OCI-LY1 (cell line): ENCODE measurements at regions not wholly inside any gene's neighbourhood (a gene's known extent, or its start where the extent isn't known, plus 50 kb on each side); places are given as distances from the start of the nearest gene placed in this dataset.
"Not testable (repeated sequence)": the region's sequence is repeated elsewhere in the genome, so short reads cannot be mapped to it uniquely, and the experiment has no call there.

Experiments used
- H2AFZ ChIP-seq: fragments of 200-600 bp; sonication (generic), shearing (Covaris generic); 2 replicates; pipeline ENCODE4 v1.6.0; 2014; ENCODE audit warnings: antibody characterized with exemption, mild to moderate bottlenecking, low read length
- H3F3A ChIP-seq: fragments of 200-600 bp; sonication (generic), shearing (Covaris generic); 2 replicates; pipeline ENCODE4 v1.6.0; 2014; ENCODE audit warnings: mild to moderate bottlenecking, antibody characterized with exemption, low read length, moderate library complexity; ENCODE audit not compliant: insufficient read depth
- H3K27ac ChIP-seq: fragments of 200-600 bp; sonication (generic); 2 replicates; pipeline ENCODE4 v1.5.1; 2014; ENCODE audit warnings: low read length, mixed run types, mild to moderate bottlenecking, low read depth; ENCODE audit not compliant: poor library complexity, severe bottlenecking
- H3K27me3 ChIP-seq: fragments of 200-600 bp; sonication (generic); 2 replicates; pipeline ENCODE4 v1.6.0; 2014; ENCODE audit warnings: antibody characterized with exemption, mild to moderate bottlenecking, low read length, moderate library complexity; ENCODE audit not compliant: insufficient read depth
- H3K36me3 ChIP-seq: fragments of 200-600 bp; sonication (generic); 2 replicates; pipeline ENCODE4 v1.6.1; 2014; ENCODE audit warnings: mild to moderate bottlenecking, antibody characterized with exemption, low read length, moderate library complexity, mixed read lengths; ENCODE audit not compliant: insufficient read depth
- H3K4me1 ChIP-seq: fragments of 200-600 bp; sonication (generic); 2 replicates; pipeline ENCODE4 v1.5.1; 2014; ENCODE audit warnings: mild to moderate bottlenecking, low read length, moderate library complexity; ENCODE audit not compliant: insufficient read depth, severe bottlenecking
- H3K4me2 ChIP-seq: fragments of 200-600 bp; sonication (generic), shearing (Covaris generic); 2 replicates; pipeline ENCODE4 v1.6.1; 2014; ENCODE audit warnings: low read length
- H3K4me3 ChIP-seq: fragments of 200-600 bp; sonication (generic); 2 replicates; pipeline ENCODE4 v1.5.1; 2014; ENCODE audit warnings: low read length, low read depth, mild to moderate bottlenecking, mixed read lengths; ENCODE audit not compliant: poor library complexity, severe bottlenecking
- H3K79me2 ChIP-seq: fragments of 200-600 bp; shearing (Covaris generic); 2 replicates; pipeline ENCODE4 v1.6.1; 2016; ENCODE audit warnings: mixed run types, low read length, mixed read lengths; ENCODE audit not compliant: insufficient read depth
- H3K9ac ChIP-seq: fragments of 200-600 bp; sonication (generic), shearing (Covaris generic); 2 replicates; pipeline ENCODE4 v1.6.1; 2014; ENCODE audit warnings: mild to moderate bottlenecking, low read length, mixed read lengths
- H3K9me2 ChIP-seq: fragments of 200-600 bp; sonication (generic), shearing (Covaris generic); 2 replicates; pipeline ENCODE4 v1.6.1; 2014; ENCODE audit warnings: low read depth, mild to moderate bottlenecking, low read length, mixed read lengths
- H3K9me3 ChIP-seq: fragments of 200-600 bp; shearing (Covaris generic); 2 replicates; pipeline ENCODE4 v1.6.1; 2014; ENCODE audit warnings: low read length, mixed read lengths
- H4K20me1 ChIP-seq: fragments of 200-600 bp; sonication (generic), shearing (Covaris generic); 2 replicates; pipeline ENCODE4 v1.6.0; 2016; ENCODE audit warnings: mild to moderate bottlenecking, low read length; ENCODE audit not compliant: insufficient read depth
- EZH2 ChIP-seq: fragments of 200-600 bp; sonication (generic), shearing (Covaris generic); IDR thresholded peaks from 2 replicates; pipeline ENCODE4 v1.8.0; 2017; ENCODE audit warnings: borderline replicate concordance, mixed run types, mild to moderate bottlenecking, antibody characterized with exemption, low read length, moderate library complexity, mixed read lengths
- TF ChIP-seq, protein P1 (sequence below): fragments of 200-600 bp; sonication (generic), shearing (Covaris generic); IDR thresholded peaks from 2 replicates; pipeline ENCODE4 v1.5.1; 2017; ENCODE audit warnings: mild to moderate bottlenecking, antibody characterized with exemption, low read length, moderate library complexity, mixed read lengths

DNA sequence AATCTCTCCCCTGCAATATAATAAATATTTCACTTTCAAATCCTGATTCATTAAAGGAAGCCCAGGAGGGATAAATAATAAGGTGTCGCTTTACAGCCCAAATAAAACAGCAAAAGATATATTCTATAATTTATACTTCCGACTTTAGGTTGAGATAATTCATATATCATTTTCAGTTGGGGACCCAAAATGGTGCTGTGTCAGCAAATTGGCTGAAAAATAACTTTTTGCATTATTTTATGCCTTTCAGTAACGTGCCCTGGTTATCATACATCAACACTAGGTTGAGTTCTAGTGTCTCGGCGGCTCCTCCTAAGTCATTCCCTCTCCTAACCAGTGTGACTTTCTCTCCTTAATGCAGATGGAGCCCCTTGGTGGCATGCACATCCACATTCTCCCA is 278.2 kb downstream of the NXPE2 start:
- Histone ChIP-seq H3K27me3 (no peaks in the 10 kb centered on the region), H3K4me2 (no peak overlapping the region), H3K4me1 (no peaks in the 10 kb centered on the region), H3K79me2 (no peaks in the 10 kb centered on the region), H3K4me3 (no peak overlapping the region), H2AFZ (no peak overlapping the region), H3K27ac (no peak overlapping the region), H3K9me3 (no peaks in the 10 kb centered on the region), H3K9ac (no peak overlapping the region), H4K20me1 (no peaks in the 10 kb centered on the region), H3F3A (no peaks in the 10 kb centered on the region), H3K36me3 (no peaks in the 10 kb centered on the region), H3K9me2 (no peaks in the 10 kb centered on the region)
- TF ChIP-seq, protein P1, sequence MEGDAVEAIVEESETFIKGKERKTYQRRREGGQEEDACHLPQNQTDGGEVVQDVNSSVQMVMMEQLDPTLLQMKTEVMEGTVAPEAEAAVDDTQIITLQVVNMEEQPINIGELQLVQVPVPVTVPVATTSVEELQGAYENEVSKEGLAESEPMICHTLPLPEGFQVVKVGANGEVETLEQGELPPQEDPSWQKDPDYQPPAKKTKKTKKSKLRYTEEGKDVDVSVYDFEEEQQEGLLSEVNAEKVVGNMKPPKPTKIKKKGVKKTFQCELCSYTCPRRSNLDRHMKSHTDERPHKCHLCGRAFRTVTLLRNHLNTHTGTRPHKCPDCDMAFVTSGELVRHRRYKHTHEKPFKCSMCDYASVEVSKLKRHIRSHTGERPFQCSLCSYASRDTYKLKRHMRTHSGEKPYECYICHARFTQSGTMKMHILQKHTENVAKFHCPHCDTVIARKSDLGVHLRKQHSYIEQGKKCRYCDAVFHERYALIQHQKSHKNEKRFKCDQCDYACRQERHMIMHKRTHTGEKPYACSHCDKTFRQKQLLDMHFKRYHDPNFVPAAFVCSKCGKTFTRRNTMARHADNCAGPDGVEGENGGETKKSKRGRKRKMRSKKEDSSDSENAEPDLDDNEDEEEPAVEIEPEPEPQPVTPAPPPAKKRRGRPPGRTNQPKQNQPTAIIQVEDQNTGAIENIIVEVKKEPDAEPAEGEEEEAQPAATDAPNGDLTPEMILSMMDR: no peak
- no peak for TF ChIP-seq EZH2

DNA sequence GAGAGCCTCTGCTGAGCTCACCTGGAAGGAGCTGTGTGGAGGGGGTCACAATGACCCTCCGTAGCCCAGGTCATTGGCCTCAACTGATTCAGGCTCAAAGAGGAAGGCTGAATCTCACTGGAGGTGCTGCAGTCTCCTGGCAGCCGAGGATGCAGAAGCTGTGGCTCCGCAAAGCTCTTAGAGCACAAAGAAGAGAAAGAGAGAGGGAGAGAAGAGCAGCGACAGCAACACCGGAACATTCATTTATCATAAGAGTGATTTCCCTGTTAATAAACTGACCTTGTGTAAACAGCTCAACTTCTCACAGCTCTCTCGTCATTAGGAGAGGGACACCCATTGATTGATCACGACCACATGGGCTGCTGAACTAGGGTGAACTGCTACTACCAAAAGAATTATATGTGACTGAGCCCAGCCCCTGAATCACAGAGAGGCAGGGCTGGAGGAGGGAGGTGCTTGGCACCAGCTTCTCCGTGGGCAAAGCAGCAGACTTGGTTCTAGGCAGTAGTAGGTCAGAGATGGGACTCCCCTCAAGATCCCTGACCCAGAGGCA is 281.7 kb downstream of the NXPE2 start:
- TF ChIP-seq EZH2: no peak
- TF ChIP-seq, protein P1: no peak
- H2AFZ ChIP-seq: no peak overlapping the region
- no peaks in the 10 kb centered on the region for H3K4me1 ChIP-seq
- H4K20me1 ChIP-seq: no peaks in the 10 kb centered on the region
- H3K9me3 ChIP-seq: no peaks in the 10 kb centered on the region
- no peak overlapping the region for H3K27ac ChIP-seq
- H3K36me3 ChIP-seq: no peaks in the 10 kb centered on the region
- H3F3A ChIP-seq: no peaks in the 10 kb centered on the region
- H3K9ac ChIP-seq: no peak overlapping the region
- H3K4me3 ChIP-seq: no peak overlapping the region
- no peak overlapping the region for H3K4me2 ChIP-seq
- no peaks in the 10 kb centered on the region for H3K27me3 ChIP-seq
- H3K79me2 ChIP-seq: no peaks in the 10 kb centered on the region
- no peaks in the 10 kb centered on the region for H3K9me2 ChIP-seq

DNA sequence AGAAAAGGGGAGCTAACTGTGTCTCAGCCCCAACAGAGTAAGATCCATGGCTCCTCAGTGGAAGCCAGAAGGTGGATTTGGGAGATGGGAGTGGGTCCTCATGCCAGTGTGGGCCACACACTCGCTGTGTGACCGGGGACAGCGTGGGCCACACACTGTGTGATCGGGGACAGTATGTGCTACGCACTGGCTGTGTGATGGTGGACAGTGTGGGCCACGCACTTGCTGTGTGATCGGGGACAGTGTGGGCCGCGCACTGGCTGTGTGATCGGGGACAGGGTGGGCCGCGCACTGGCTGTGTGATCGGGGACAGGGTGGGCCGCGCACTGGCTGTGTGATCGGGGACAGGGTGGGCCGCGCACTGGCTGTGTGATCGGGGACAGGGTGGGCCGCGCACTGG is 282.5 kb downstream of the NXPE2 start:
- not testable (repeated sequence) for H3K9ac ChIP-seq, H3K4me3 ChIP-seq, H2AFZ ChIP-seq

DNA sequence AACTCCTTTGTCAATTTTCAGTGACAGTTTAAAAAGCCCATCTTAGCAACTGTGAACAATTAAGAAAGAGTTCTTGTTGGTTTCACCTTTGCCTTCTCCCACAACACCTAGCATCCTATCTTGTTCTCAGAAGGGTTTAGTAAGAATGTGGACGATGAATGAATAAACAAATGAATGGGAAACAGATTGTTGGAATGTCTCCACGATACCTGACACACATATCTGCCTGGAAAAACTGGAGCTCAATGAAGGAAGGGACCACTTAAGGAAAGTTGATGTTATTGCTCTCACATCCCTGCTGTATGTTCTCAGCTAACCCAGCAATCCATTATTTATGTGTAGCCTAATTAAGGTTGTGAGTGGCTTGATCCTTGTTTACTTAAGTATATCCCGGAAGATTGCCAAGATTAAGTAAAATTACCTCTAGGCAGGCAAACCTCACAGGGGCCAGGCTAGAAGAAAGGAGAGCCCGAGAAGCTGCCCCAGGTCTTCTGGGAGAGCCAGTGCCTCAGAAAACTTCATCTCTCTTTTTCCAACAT is 286.4 kb downstream of the NXPE2 start:
- H3K27ac ChIP-seq: no peak overlapping the region

More for the DNA sequence above, 282.5 kb downstream of the NXPE2 start:
- H3K79me2 ChIP-seq, H3K36me3 ChIP-seq, H3K9me2 ChIP-seq, H3K9me3 ChIP-seq, H3F3A ChIP-seq, H3K4me1 ChIP-seq, H4K20me1 ChIP-seq, H3K27me3 ChIP-seq, H3K4me2 ChIP-seq, H3K27ac ChIP-seq: not testable (repeated sequence)

More for the DNA sequence above, 286.4 kb downstream of the NXPE2 start:
- Histone ChIP-seq H3K9me3 (no peaks in the 10 kb centered on the region), H3K9ac (no peak overlapping the region), H3K79me2 (no peaks in the 10 kb centered on the region), H3F3A (no peaks in the 10 kb centered on the region), H3K9me2 (no peaks in the 10 kb centered on the region), H4K20me1 (no peaks in the 10 kb centered on the region), H3K4me1 (no peaks in the 10 kb centered on the region), H3K36me3 (no peaks in the 10 kb centered on the region), H3K4me2 (no peak overlapping the region), H3K4me3 (no peak overlapping the region), H3K27me3 (no peaks in the 10 kb centered on the region), H2AFZ (no peak overlapping the region)
- TF ChIP-seq, protein P1: no peak
- TF ChIP-seq EZH2: no peak
